ENCODE measurements at regions not wholly inside any gene's neighbourhood (a gene's known extent, or its start where the extent isn't known, plus 50 kb on each side); places are given as distances from the start of the nearest gene placed in this dataset.

DNA sequence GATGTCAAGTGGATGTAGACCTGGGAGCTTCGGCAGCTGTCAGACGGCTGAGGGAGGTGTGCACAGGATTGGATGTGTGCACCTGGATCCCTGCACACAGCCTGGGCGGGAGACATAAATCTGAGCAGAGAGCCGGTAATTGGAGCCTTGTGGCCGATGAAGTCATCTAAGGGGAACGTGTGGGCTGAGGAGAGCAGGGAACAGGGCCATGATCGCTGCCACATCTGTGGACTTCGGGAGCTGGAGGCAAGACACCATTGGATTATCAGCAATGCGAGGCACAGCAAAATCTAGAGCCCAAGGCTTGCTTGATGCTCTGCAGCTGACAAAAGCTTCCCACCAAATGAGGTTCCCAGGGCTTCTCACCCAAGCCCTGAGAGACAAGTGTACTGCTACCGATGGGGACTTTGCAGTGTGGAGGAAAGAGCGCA is 147.7 kb downstream of the PTPN20 start:
- Histone ChIP-seq H3K36me3 (replicated peaks in 1 of 2; ENCODE audit: control insufficient read depth in 1 of 2, insufficient read depth in 2 of 2, low read length in 2 of 2) (no peaks in the 10 kb centered on the region), H2AFZ (ENCODE audit: insufficient read depth, low read depth, low read length, poor library complexity, severe bottlenecking) (no peak overlapping the region), H3K4me2 (replicated peaks; ENCODE audit: extremely low read depth, low read length, poor library complexity, severe bottlenecking) (no peak overlapping the region), H3K79me2 (ENCODE audit: insufficient read depth, low read length) (no peaks in the 10 kb centered on the region), H3K27me3 (ENCODE audit: control insufficient read depth in 2 of 2, insufficient read depth in 2 of 2, low read length in 2 of 2) (no peaks in the 10 kb centered on the region), H3K9me3 (replicated peaks in 1 of 2; ENCODE audit: control insufficient read depth in 1 of 2, insufficient read depth in 1 of 2, low read length in 2 of 2) (no peaks in the 10 kb centered on the region), H3K27ac (ENCODE audit: low read depth in 1 of 2, low read length in 2 of 2) (no peak overlapping the region), H3K4me3 (replicated peaks in 1 of 3; ENCODE audit: low read depth in 2 of 3, low read length in 3 of 3) (no peak overlapping the region), H3K4me1 (ENCODE audit: control insufficient read depth in 1 of 2, insufficient read depth in 2 of 2, low read length in 2 of 2) (no peaks in the 10 kb centered on the region), H4K20me1 (ENCODE audit: insufficient read depth, low read length) (no peaks in the 10 kb centered on the region), H3K9ac (ENCODE audit: insufficient read depth, low read length, poor library complexity, severe bottlenecking) (no peak overlapping the region)
- no peak for DNase-seq
- 93% methylated on average over 11 of the region's 11 CpGs for WGBS (ENCODE audit: insufficient coverage)
- Mint-ChIP-seq H3K36me3 (no peaks in the 10 kb centered on the region), H3K4me3 (no peak overlapping the region), H3K4me1 (peaks cover 9% of the 10 kb centered on the region), H3K27me3 (ENCODE audit: low read depth in 3 of 3) (peaks cover 4 to 6% (median 5%) of the 10 kb centered on the region in 3 donors), H3K27ac (peak overlapping the region in 1 of 7 donors; percentile 26), H3K9me3 (no peaks in the 10 kb centered on the region)
- TF ChIP-seq, protein P1, sequence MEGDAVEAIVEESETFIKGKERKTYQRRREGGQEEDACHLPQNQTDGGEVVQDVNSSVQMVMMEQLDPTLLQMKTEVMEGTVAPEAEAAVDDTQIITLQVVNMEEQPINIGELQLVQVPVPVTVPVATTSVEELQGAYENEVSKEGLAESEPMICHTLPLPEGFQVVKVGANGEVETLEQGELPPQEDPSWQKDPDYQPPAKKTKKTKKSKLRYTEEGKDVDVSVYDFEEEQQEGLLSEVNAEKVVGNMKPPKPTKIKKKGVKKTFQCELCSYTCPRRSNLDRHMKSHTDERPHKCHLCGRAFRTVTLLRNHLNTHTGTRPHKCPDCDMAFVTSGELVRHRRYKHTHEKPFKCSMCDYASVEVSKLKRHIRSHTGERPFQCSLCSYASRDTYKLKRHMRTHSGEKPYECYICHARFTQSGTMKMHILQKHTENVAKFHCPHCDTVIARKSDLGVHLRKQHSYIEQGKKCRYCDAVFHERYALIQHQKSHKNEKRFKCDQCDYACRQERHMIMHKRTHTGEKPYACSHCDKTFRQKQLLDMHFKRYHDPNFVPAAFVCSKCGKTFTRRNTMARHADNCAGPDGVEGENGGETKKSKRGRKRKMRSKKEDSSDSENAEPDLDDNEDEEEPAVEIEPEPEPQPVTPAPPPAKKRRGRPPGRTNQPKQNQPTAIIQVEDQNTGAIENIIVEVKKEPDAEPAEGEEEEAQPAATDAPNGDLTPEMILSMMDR (IDR thresholded peaks at IDR 0.05): no peak
- intact Hi-C loops (cut with micrococcal nuclease): no loop called here

GRCh38 chr10:47059606-47060311 is 148.5 kb downstream of the PTPN20 start:
- no peak overlapping the region for H2AFZ ChIP-seq (ENCODE audit: insufficient read depth, low read depth, low read length, poor library complexity, severe bottlenecking)
- H3K79me2 ChIP-seq (ENCODE audit: insufficient read depth, low read length): no peaks in the 10 kb centered on the region
- Mint-ChIP-seq H3K4me1 (peaks cover 9% of the 10 kb centered on the region), H3K4me3 (no peak overlapping the region), H3K9me3 (no peaks in the 10 kb centered on the region), H3K27me3 (ENCODE audit: low read depth in 3 of 3) (peaks cover 4 to 6% (median 5%) of the 10 kb centered on the region in 3 donors), H3K27ac (no peak overlapping the region), H3K36me3 (no peaks in the 10 kb centered on the region)
- DNase-seq: no peak
- no peaks in the 10 kb centered on the region for H3K4me1 ChIP-seq (ENCODE audit: control insufficient read depth in 1 of 2, insufficient read depth in 2 of 2, low read length in 2 of 2)
- H3K4me3 ChIP-seq (replicated peaks in 1 of 3; ENCODE audit: low read depth in 2 of 3, low read length in 3 of 3): no peak overlapping the region
- H3K36me3 ChIP-seq (replicated peaks in 1 of 2; ENCODE audit: control insufficient read depth in 1 of 2, insufficient read depth in 2 of 2, low read length in 2 of 2): no peaks in the 10 kb centered on the region
- WGBS (ENCODE audit: insufficient coverage): 96% methylated on average over 9 of the region's 15 CpGs
- H3K9ac ChIP-seq (ENCODE audit: insufficient read depth, low read length, poor library complexity, severe bottlenecking): no peak overlapping the region
- H3K9me3 ChIP-seq (replicated peaks in 1 of 2; ENCODE audit: control insufficient read depth in 1 of 2, insufficient read depth in 1 of 2, low read length in 2 of 2): no peaks in the 10 kb centered on the region
- intact Hi-C loops (cut with micrococcal nuclease): no loop called here
- H3K27ac ChIP-seq (ENCODE audit: low read depth in 1 of 2, low read length in 2 of 2): no peak overlapping the region
- no peaks in the 10 kb centered on the region for H3K27me3 ChIP-seq (ENCODE audit: control insufficient read depth in 2 of 2, insufficient read depth in 2 of 2, low read length in 2 of 2)
- H3K4me2 ChIP-seq (replicated peaks; ENCODE audit: extremely low read depth, low read length, poor library complexity, severe bottlenecking): no peak overlapping the region
- no peaks in the 10 kb centered on the region for H4K20me1 ChIP-seq (ENCODE audit: insufficient read depth, low read length)
- TF ChIP-seq, protein P1 (IDR thresholded peaks at IDR 0.05): no peak
